A549 (cell line): ENCODE measurements at regions not wholly inside any gene's neighbourhood (a gene's known extent, or its start where the extent isn't known, plus 50 kb on each side); places are given as distances from the start of the nearest gene placed in this dataset.
A peak's percentile ranks its signal among the peaks of the same experiment; 100 is the strongest.

Source experiments
- ATAC-seq, 2 experiments: fragments of 200-7000 bp in 1 of 2; fragments of >200 bp in 1 of 2; cut with Nextera tagmentation in 1 of 2; cut with Tn5 transposase in 1 of 2; 3 replicates each; pipeline versions ENCODE4 v1.8.0 to v1.9.1; 2018 to 2020; ENCODE audit warnings: mild to moderate bottlenecking in 1 of 2, moderate library complexity in 1 of 2
- CTCF ChIA-PET: fragments of 300-600 bp; sonication (Branson Sonifier 250); formaldehyde crosslinking; extraction: SDS; loops from one replicate; lab custom pipeline; 2021; ENCODE audit warnings: antibody characterized with exemption, inconsistent platforms; lab: Yijun Ruan, JAX
- POLR2A ChIA-PET: fragments of 350-600 bp; formaldehyde crosslinking; extraction: SDS; loops from one replicate; lab custom pipeline; 2021; ENCODE audit warnings: antibody characterized with exemption, inconsistent platforms; lab: Yijun Ruan, JAX
- DNase-seq, 2 experiments: peaks; one replicate each; pipeline versions ENCODE4 v3.0.0 to v3.0.0-alpha.2; 2011 to 2016; ENCODE audit warnings: low read depth in 1 of 2, low spot score in 1 of 2
- FAIRE-seq: peaks from 2 replicates; lab custom pipeline; 2011; peaks lifted over from hg19 to GRCh38; lab: Jason Lieb, UNC
- H3K27ac ChIP-seq, 2 experiments: fragments of >200 bp; sonication (Bioruptor Twin); formaldehyde crosslinking; 3 replicates each; pipeline ENCODE4 v1.5.1; 2016 to 2017
- H3K4me1 ChIP-seq: fragments of >200 bp; sonication (Bioruptor Twin); formaldehyde crosslinking; 3 replicates; pipeline ENCODE4 v1.6.1; 2016
- H3K4me2 ChIP-seq: fragments of >200 bp; sonication (Bioruptor Twin); formaldehyde crosslinking; 3 replicates; pipeline ENCODE4 v1.6.1; 2016
- H3K4me3 ChIP-seq: fragments of >200 bp; sonication (Bioruptor Twin); formaldehyde crosslinking; 3 replicates; pipeline ENCODE4 v1.5.1; 2016
- H3K9me3 ChIP-seq: fragments of >200 bp; sonication (Bioruptor Twin); formaldehyde crosslinking; 3 replicates; pipeline ENCODE4 v1.6.1; 2016
- CTCF ChIP-seq: fragments of >200 bp; sonication (Bioruptor Twin); formaldehyde crosslinking; IDR thresholded peaks from 3 replicates; pipeline ENCODE4 v1.5.1; 2016
- ELK1 ChIP-seq: fragments of 150-350 bp; IDR thresholded peaks from 2 replicates; pipeline ENCODE4 v1.6.1; 2014; ENCODE audit warnings: low read depth, mild to moderate bottlenecking, low read length
- JUNB ChIP-seq: fragments of >200 bp; sonication (Bioruptor Twin); formaldehyde crosslinking; IDR thresholded peaks from 2 replicates; pipeline ENCODE4 v1.6.1; 2016
- KDM1A ChIP-seq: fragments of 200-600 bp; sonication (generic); IDR thresholded peaks from 2 replicates; pipeline ENCODE4 v1.6.1; 2016; ENCODE audit warnings: low read depth, mild to moderate bottlenecking
- MYC ChIP-seq: IDR thresholded peaks from 2 replicates; pipeline ENCODE4 v1.6.1; 2012; ENCODE audit warnings: mild to moderate bottlenecking, inconsistent platforms, low read length, improper control_type of control experiment, borderline replicate concordance
- RAD21 ChIP-seq, 2 experiments: fragments of >200 bp in 1 of 2; sonication (Bioruptor Twin) in 1 of 2; formaldehyde crosslinking in 1 of 2; IDR thresholded peaks in 1 of 2; conservative IDR thresholded peaks in 1 of 2; 2 replicates in 1 of 2; 3 replicates in 1 of 2; pipeline ENCODE4 v1.6.1; 2012 to 2018; ENCODE audit warnings: inconsistent platforms in 1 of 2
- RARB ChIP-seq: fragments of 250-450 bp; sonication (Bioruptor Pico); IDR thresholded peaks from 2 replicates; pipeline ENCODE4 v1.8.0; 2021; ENCODE audit warnings: mild to moderate bottlenecking, moderate library complexity
- RCOR1 ChIP-seq: fragments of 150-350 bp; IDR thresholded peaks from 2 replicates; pipeline ENCODE4 v1.6.1; 2014; ENCODE audit warnings: antibody characterized with exemption, low read length, low read depth
- REST ChIP-seq: fragments of 200-600 bp; sonication (generic); IDR thresholded peaks from 2 replicates; pipeline ENCODE4 v1.6.1; 2016; ENCODE audit warnings: antibody characterized with exemption, mild to moderate bottlenecking, moderate library complexity
- TFCP2L1 ChIP-seq: fragments of 250-450 bp; sonication (Bioruptor Pico); IDR thresholded peaks from 2 replicates; pipeline ENCODE4 v1.5.0; 2021; ENCODE audit warnings: mild to moderate bottlenecking
- USF2 ChIP-seq: fragments of 450-650 bp; IDR thresholded peaks from 2 replicates; pipeline ENCODE4 v1.6.1; 2014; ENCODE audit warnings: antibody characterized with exemption
- WGBS: methylation state at CpG from one replicate; pipeline ENCODE4 v1.1.6; 2017; ENCODE audit errors: missing lambda C conversion rate; 5-methylcytosine and 5-hydroxymethylcytosine counted together

GRCh38 chr18:59988098-59988706 lies 88.4 kb downstream of the PMAIP1 start (continued):
- TF ChIP-seq CTCF (peak; percentile 91), KDM1A (no peak)

- no peak for FAIRE-seq
- CTCF ChIA-PET: interaction anchor here (0.9 to 3.0 kb wide), 4 partner anchors 29 to 1516 kb away, joined by 3 to 20 read pairs (median 10); no protein-coding TSS in a partner anchor
Measured at GRCh38 chr18:59987102-59987501, 87.3 kb downstream of the PMAIP1 start.

GRCh38 chr18:59986139-59986538 lies 86.3 kb downstream of the PMAIP1 start:
- WGBS: 70% methylated on average over 10 of the region's 11 CpGs
- DNase-seq (no peak), FAIRE-seq (no peak), ATAC-seq (no peak)
- Histone ChIP-seq H3K27ac (no peak overlapping the region), H3K4me1 (no peaks in the 10 kb centered on the region), H3K9me3 (no peaks in the 10 kb centered on the region), H3K4me3 (no peak overlapping the region), H3K4me2 (no peak overlapping the region)
- CTCF ChIA-PET: no interaction called here
- POLR2A ChIA-PET: no interaction called here
- TF ChIP-seq RAD21 (conservative IDR thresholded peaks at IDR 0.05 in 1 of 2, IDR thresholded peaks at IDR 0.05 in 1 of 2): no peak
- no peak for TF ChIP-seq CTCF
- TF ChIP-seq JUNB: no peak
- TF ChIP-seq REST: no peak
- no peak for TF ChIP-seq RCOR1
- TF ChIP-seq RARB: no peak
- TF ChIP-seq MYC: no peak

More at GRCh38 chr18:59987102-59987501, 87.3 kb downstream of the PMAIP1 start:
- WGBS: 47% methylated on average over 4 of the region's 4 CpGs
- Histone ChIP-seq H3K9me3 (no peaks in the 10 kb centered on the region), H3K4me2 (no peak overlapping the region), H3K27ac (no peak overlapping the region), H3K4me3 (no peak overlapping the region), H3K4me1 (no peaks in the 10 kb centered on the region)
- TF ChIP-seq TFCP2L1 (CRISPR knock-in tag) (no peak), REST (no peak), ELK1 (no peak), USF2 (no peak)
- ATAC-seq (no peak), DNase-seq (no peak)
- POLR2A ChIA-PET: no interaction called here
